AG04449 (cell line): ENCODE measurements at regions not wholly inside any gene's neighbourhood (a gene's known extent, or its start where the extent isn't known, plus 50 kb on each side); places are given as distances from the start of the nearest gene placed in this dataset.
"Not testable (repeated sequence)": the region's sequence is repeated elsewhere in the genome, so short reads cannot be mapped to it uniquely, and the experiment has no call there.

ENCODE experiments used
- CTCF ChIA-PET: fragments of 350-600 bp; formaldehyde crosslinking; extraction: SDS; loops from one replicate; lab custom pipeline; 2021; ENCODE audit warnings: antibody characterized with exemption; lab: Yijun Ruan, JAX
- POLR2A ChIA-PET: fragments of 400-600, 350-600 bp; formaldehyde crosslinking; extraction: SDS; loops from one replicate; lab custom pipeline; 2020; ENCODE audit warnings: antibody characterized with exemption, inconsistent platforms; lab: Yijun Ruan, JAX
- DNase-seq: peaks from one replicate; pipeline ENCODE4 v3.0.0-alpha.2; 2010; ENCODE audit warnings: low read depth, low spot score
- H3K4me3 ChIP-seq: 2 replicates; pipeline ENCODE4 v1.5.1; 2011; ENCODE audit warnings: low read depth, mild to moderate bottlenecking, control low read depth, low read length
- CTCF ChIP-seq: IDR thresholded peaks from one replicate; pipeline ENCODE4 v1.5.1; 2011; ENCODE audit warnings: mild to moderate bottlenecking, moderate library complexity, low read length, control low read depth, inconsistent platforms; ENCODE audit not compliant: insufficient read depth; ENCODE audit errors: missing control alignments

DNA sequence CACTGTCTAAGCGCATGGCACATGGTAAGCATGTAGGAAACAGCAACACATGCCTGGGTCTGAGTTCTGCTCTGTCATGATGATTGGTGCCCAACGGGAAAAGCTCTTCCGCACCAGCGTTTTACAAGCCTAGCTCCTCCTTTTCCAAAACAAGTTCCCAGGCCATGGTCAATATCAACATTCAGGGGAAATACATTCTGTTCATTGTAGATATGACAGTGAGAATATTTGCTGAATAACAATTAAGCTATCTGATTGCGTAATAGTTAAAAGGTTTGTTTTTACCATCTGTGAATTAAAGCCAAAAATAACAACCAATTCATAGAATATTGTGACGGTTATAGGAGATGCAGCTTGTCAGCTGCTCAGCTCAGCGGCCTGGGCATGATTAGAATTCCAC, 404.3 kb upstream of the SLC35B3 start:
- ChIA-PET CTCF (no interaction called here), POLR2A (no interaction called here)
- no peak for DNase-seq
- no peak overlapping the region for H3K4me3 ChIP-seq
- TF ChIP-seq CTCF = no peak

- POLR2A ChIA-PET = no interaction called here
- CTCF ChIA-PET = no interaction called here
- TF ChIP-seq CTCF = no peak
- no peak overlapping the region for H3K4me3 ChIP-seq
- no peak for DNase-seq
Observed at GRCh38 chr6:8837343-8837742, 402.0 kb upstream of the SLC35B3 start.

GRCh38 chr6:8832695-8833094, 397.4 kb upstream of the SLC35B3 start:
- POLR2A ChIA-PET, H3K4me3 ChIP-seq, CTCF ChIA-PET, DNase-seq: not testable (repeated sequence)

GRCh38 chr6:8831366-8832152, 396.2 kb upstream of the SLC35B3 start:
- no peak for TF ChIP-seq CTCF
- H3K4me3 ChIP-seq = no peak overlapping the region
- CTCF ChIA-PET = no interaction called here
- DNase-seq = no peak
- POLR2A ChIA-PET = no interaction called here

GRCh38 chr6:8830794-8831193, 395.4 kb upstream of the SLC35B3 start:
- H3K4me3 ChIP-seq = no peak overlapping the region
- no peak for DNase-seq
- POLR2A ChIA-PET = no interaction called here
- no peak for TF ChIP-seq CTCF
- CTCF ChIA-PET = no interaction called here

DNA sequence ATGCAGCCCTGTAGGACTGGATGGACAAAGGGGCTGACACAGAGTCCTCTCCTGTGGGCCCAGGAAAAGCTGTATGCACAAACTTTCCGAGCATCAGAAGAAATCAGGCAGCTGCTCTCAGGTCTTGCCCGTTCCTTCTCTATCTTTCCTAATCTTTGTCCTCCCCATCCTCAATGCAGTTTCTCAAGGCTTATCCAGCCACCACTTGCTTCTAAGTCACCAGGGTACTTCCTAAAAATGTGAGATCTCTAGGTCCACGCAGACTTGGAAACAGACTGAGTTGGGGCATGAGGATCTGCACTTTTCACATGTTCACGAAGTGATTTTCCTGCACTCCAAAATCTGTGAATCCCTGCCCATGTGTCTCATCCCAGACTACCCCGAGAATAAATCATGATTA, 394.5 kb upstream of the SLC35B3 start:
- TF ChIP-seq CTCF = no peak
- CTCF ChIA-PET = no interaction called here
- POLR2A ChIA-PET = no interaction called here
- DNase-seq = no peak
- no peak overlapping the region for H3K4me3 ChIP-seq

DNA sequence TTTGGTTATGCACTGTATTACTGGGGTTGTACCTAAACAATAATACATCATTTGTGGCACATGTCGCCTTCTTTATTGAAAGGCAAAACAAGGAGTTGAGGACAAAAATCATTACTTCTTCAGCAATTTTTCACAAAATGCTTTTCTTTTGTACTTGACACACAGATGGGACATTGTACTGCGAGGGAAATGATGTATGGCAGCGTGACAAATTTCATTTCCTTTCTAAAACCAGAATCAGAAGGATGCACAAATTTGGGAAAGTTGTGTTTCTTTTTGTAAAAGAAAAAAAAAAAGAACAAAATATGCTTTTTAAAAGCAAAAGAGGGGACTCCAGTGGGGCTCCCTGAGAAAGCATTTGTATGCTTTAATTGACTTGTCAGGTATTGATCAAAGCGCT, 394.0 kb upstream of the SLC35B3 start:
- ChIA-PET CTCF (no interaction called here), POLR2A (no interaction called here)
- H3K4me3 ChIP-seq = no peak overlapping the region
- no peak for TF ChIP-seq CTCF
- no peak for DNase-seq
